Coronary artery (tissue), 2 donors: ENCODE measurements at regions not wholly inside any gene's neighbourhood (a gene's known extent, or its start where the extent isn't known, plus 50 kb on each side); places are given as distances from the start of the nearest gene placed in this dataset.

Experiments
- DNase-seq: peaks from one replicate; pipeline ENCODE4 v3.0.0-alpha.2; 2017; ENCODE audit warnings: low spot score
- H3K27ac ChIP-seq, 2 donors: fragments of 200-600 bp; sonication (generic); one replicate each; pipeline ENCODE4 v1.5.1; 2016 to 2019
- H3K4me3 ChIP-seq: fragments of 200-600 bp; sonication (generic); 2 replicates; pipeline ENCODE4 v1.5.1; 2016; ENCODE audit warnings: mild to moderate bottlenecking, moderate library complexity
- CTCF ChIP-seq: fragments of 200-600 bp; sonication (generic); IDR thresholded peaks from one replicate; pipeline ENCODE4 v1.5.1; 2019; ENCODE audit warnings: antibody characterized with exemption

- no peak for TF ChIP-seq CTCF
- no peak for DNase-seq
- H3K27ac ChIP-seq, result no peak overlapping the region
- no peak overlapping the region for H3K4me3 ChIP-seq
Observed at GRCh38 chr22:27378311-27378800, 423.2 kb downstream of the MN1 start.

GRCh38 chr22:27378995-27379394, 422.6 kb downstream of the MN1 start:
- Histone ChIP-seq H3K27ac (no peak overlapping the region), H3K4me3 (no peak overlapping the region)
- TF ChIP-seq CTCF, result no peak
- no peak for DNase-seq

- no peak overlapping the region for H3K4me3 ChIP-seq
- no peak for TF ChIP-seq CTCF
- no peak for DNase-seq
- no peak overlapping the region for H3K27ac ChIP-seq
Observed at GRCh38 chr22:27380855-27381254, 420.7 kb downstream of the MN1 start.

GRCh38 chr22:27381552-27381951, 420.0 kb downstream of the MN1 start:
- DNase-seq, result no peak
- H3K4me3 ChIP-seq, result no peak overlapping the region
- no peak overlapping the region for H3K27ac ChIP-seq
- TF ChIP-seq CTCF, result no peak

GRCh38 chr22:27381960-27382742, 419.4 kb downstream of the MN1 start:
- DNase-seq, result no peak

GRCh38 chr22:27382947-27383346, 418.6 kb downstream of the MN1 start:
- Histone ChIP-seq H3K4me3 (no peak overlapping the region), H3K27ac (no peak overlapping the region)
- no peak for DNase-seq
- TF ChIP-seq CTCF, result no peak

More at GRCh38 chr22:27381960-27382742, 419.4 kb downstream of the MN1 start:
- TF ChIP-seq CTCF, result no peak
- Histone ChIP-seq H3K27ac (no peak overlapping the region), H3K4me3 (no peak overlapping the region)

GRCh38 chr22:27383896-27384295, 417.7 kb downstream of the MN1 start:
- TF ChIP-seq CTCF, result no peak
- Histone ChIP-seq H3K4me3 (no peak overlapping the region), H3K27ac (no peak overlapping the region)
- DNase-seq, result no peak
